Stimulated activated CD8-positive, alpha-beta memory T cell treated with anti-CD3 and anti-CD28 coated beads, Interleukin-2, amount 100 ng/mL, for 1 hour (primary cell): ENCODE measurements at regions not wholly inside any gene's neighbourhood (a gene's known extent, or its start where the extent isn't known, plus 50 kb on each side); places are given as distances from the start of the nearest gene placed in this dataset.
"Not testable (repeated sequence)": the region's sequence is repeated elsewhere in the genome, so short reads cannot be mapped to it uniquely, and the experiment has no call there.

Experiments used
- DNase-seq, 2 donors: peaks; one replicate each; pipeline ENCODE4 v3.0.0-alpha.2; 2020; ENCODE audit warnings: low read depth in 2 of 2

- DNase-seq, result not testable (repeated sequence)
Observed at GRCh38 chr7:56697058-56697457, 435.2 kb downstream of the ZNF479 start.

- DNase-seq, result no peak
Observed at GRCh38 chr7:56686276-56686859, 445.9 kb downstream of the ZNF479 start.

- DNase-seq, result no peak
Observed at GRCh38 chr7:56639173-56639746, 493.0 kb downstream of the ZNF479 start.

- DNase-seq, result no peak
Observed at GRCh38 chr7:56609852-56610355, 493.7 kb upstream of the NUPR2 start.

- no peak for DNase-seq
Observed at GRCh38 chr7:56605146-56605545, 488.9 kb upstream of the NUPR2 start.

- no peak for DNase-seq
Observed at GRCh38 chr7:56578612-56579011, 462.4 kb upstream of the NUPR2 start.

- no peak for DNase-seq
Observed at GRCh38 chr7:56570968-56571367, 454.8 kb upstream of the NUPR2 start.

- DNase-seq, result no peak
Observed at GRCh38 chr7:56538541-56539429, 422.6 kb upstream of the NUPR2 start.

GRCh38 chr7:56537952-56538351, 421.7 kb upstream of the NUPR2 start:
- DNase-seq, result no peak

- DNase-seq, result no peak
Observed at GRCh38 chr7:56537477-56537876, 421.3 kb upstream of the NUPR2 start.

GRCh38 chr7:56495165-56495564, 378.9 kb upstream of the NUPR2 start:
- DNase-seq, result no peak

- DNase-seq, result no peak
Observed at GRCh38 chr7:56493704-56494450, 377.7 kb upstream of the NUPR2 start.

- no peak for DNase-seq
Observed at GRCh38 chr7:56493196-56493595, 377.0 kb upstream of the NUPR2 start.

GRCh38 chr7:56491636-56492425, 375.6 kb upstream of the NUPR2 start:
- no peak for DNase-seq

GRCh38 chr7:56483861-56484550, 367.8 kb upstream of the NUPR2 start:
- DNase-seq, result no peak

- DNase-seq, result no peak
Observed at GRCh38 chr7:56483153-56483552, 366.9 kb upstream of the NUPR2 start.

- DNase-seq, result no peak
Observed at GRCh38 chr7:56479748-56480147, 363.5 kb upstream of the NUPR2 start.

- no peak for DNase-seq
Observed at GRCh38 chr7:56479136-56479535, 362.9 kb upstream of the NUPR2 start.

GRCh38 chr7:56474271-56474670, 358.1 kb upstream of the NUPR2 start:
- no peak for DNase-seq

GRCh38 chr7:56471811-56472210, 355.6 kb upstream of the NUPR2 start:
- DNase-seq, result no peak
